ENCODE measurements at regions not wholly inside any gene's neighbourhood (a gene's known extent, or its start where the extent isn't known, plus 50 kb on each side); places are given as distances from the start of the nearest gene placed in this dataset.

DNA sequence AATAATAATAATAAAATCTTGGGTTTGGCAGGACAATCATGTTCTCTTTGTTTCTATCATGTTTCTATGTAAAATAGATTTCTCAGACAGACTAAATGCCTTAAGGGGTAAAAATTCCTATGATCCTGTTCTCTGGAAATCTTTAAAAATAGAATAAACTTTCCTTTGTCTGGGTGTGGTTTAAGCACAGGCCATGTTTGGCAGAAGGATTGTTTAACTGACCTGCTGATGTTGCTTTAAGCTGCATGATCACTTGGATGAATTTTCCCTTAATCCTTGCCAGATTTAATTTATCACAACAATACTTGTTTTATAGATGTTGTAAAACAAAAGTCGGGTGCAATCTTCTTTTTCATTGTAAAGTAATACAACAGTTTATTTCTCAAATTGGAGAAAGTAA, 341.7 kb upstream of the FAT1 start:
- TF ChIP-seq GABPA (IDR thresholded peaks at IDR 0.05; ENCODE audit: low read depth) = no peak
- no peak for TF ChIP-seq POLR2AphosphoS5 (IDR thresholded peaks at IDR 0.05; ENCODE audit: low read depth)
- TF ChIP-seq, protein P1, sequence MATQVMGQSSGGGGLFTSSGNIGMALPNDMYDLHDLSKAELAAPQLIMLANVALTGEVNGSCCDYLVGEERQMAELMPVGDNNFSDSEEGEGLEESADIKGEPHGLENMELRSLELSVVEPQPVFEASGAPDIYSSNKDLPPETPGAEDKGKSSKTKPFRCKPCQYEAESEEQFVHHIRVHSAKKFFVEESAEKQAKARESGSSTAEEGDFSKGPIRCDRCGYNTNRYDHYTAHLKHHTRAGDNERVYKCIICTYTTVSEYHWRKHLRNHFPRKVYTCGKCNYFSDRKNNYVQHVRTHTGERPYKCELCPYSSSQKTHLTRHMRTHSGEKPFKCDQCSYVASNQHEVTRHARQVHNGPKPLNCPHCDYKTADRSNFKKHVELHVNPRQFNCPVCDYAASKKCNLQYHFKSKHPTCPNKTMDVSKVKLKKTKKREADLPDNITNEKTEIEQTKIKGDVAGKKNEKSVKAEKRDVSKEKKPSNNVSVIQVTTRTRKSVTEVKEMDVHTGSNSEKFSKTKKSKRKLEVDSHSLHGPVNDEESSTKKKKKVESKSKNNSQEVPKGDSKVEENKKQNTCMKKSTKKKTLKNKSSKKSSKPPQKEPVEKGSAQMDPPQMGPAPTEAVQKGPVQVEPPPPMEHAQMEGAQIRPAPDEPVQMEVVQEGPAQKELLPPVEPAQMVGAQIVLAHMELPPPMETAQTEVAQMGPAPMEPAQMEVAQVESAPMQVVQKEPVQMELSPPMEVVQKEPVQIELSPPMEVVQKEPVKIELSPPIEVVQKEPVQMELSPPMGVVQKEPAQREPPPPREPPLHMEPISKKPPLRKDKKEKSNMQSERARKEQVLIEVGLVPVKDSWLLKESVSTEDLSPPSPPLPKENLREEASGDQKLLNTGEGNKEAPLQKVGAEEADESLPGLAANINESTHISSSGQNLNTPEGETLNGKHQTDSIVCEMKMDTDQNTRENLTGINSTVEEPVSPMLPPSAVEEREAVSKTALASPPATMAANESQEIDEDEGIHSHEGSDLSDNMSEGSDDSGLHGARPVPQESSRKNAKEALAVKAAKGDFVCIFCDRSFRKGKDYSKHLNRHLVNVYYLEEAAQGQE (IDR thresholded peaks at IDR 0.05; ENCODE audit: insufficient replicate concordance, low read depth) = no peak
- no peak for TF ChIP-seq SPI1 (IDR thresholded peaks at IDR 0.05; ENCODE audit: borderline replicate concordance, low read depth)
- H3K27me3 ChIP-seq (ENCODE audit: insufficient read depth, poor library complexity, severe bottlenecking) = no peaks in the 10 kb centered on the region

DNA sequence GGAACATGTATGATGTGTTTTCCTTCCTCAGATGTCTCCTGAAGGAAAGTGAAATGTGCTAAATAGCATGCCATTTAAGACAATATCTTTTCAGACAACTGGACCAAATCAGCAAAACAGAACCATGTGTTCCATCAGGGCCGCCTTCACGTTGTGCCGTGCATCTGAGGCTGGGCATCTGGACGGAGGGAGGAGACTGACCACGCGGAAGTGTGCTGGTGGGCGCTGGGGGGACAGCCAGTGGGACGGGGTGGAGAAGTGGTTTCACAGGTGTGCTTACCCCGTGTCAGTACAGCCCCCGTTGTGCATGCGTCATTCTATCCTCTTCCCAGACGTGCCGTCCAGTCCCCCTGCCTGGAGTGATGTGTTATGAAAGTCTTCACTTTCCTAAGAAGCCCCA, 342.1 kb upstream of the FAT1 start:
- no peaks in the 10 kb centered on the region for H3K27me3 ChIP-seq (ENCODE audit: insufficient read depth, poor library complexity, severe bottlenecking)
- H3K4me3 ChIP-seq (replicated peaks; ENCODE audit: insufficient read depth, low read length) = no peak overlapping the region
- no peak overlapping the region for H3K27ac ChIP-seq (replicated peaks)
- no peak for DNase-seq (ENCODE audit: low read depth in 1 of 2, low spot score in 1 of 2)
- TF ChIP-seq SPI1 (IDR thresholded peaks at IDR 0.05; ENCODE audit: borderline replicate concordance, low read depth) (no peak), POLR2AphosphoS5 (IDR thresholded peaks at IDR 0.05; ENCODE audit: low read depth) (no peak), GABPA (IDR thresholded peaks at IDR 0.05; ENCODE audit: low read depth) (no peak)
- TF ChIP-seq, protein P1 (IDR thresholded peaks at IDR 0.05; ENCODE audit: insufficient replicate concordance, low read depth) = no peak
- TF ChIP-seq, protein P2, sequence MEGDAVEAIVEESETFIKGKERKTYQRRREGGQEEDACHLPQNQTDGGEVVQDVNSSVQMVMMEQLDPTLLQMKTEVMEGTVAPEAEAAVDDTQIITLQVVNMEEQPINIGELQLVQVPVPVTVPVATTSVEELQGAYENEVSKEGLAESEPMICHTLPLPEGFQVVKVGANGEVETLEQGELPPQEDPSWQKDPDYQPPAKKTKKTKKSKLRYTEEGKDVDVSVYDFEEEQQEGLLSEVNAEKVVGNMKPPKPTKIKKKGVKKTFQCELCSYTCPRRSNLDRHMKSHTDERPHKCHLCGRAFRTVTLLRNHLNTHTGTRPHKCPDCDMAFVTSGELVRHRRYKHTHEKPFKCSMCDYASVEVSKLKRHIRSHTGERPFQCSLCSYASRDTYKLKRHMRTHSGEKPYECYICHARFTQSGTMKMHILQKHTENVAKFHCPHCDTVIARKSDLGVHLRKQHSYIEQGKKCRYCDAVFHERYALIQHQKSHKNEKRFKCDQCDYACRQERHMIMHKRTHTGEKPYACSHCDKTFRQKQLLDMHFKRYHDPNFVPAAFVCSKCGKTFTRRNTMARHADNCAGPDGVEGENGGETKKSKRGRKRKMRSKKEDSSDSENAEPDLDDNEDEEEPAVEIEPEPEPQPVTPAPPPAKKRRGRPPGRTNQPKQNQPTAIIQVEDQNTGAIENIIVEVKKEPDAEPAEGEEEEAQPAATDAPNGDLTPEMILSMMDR (IDR thresholded peaks at IDR 0.05; ENCODE audit: insufficient read depth, low read length) = no peak

More for the DNA sequence above, 341.7 kb upstream of the FAT1 start:
- H3K4me3 ChIP-seq (replicated peaks; ENCODE audit: insufficient read depth, low read length) = no peak overlapping the region
- DNase-seq (ENCODE audit: low read depth in 1 of 2, low spot score in 1 of 2) = no peak
- no peak overlapping the region for H3K27ac ChIP-seq (replicated peaks)

DNA sequence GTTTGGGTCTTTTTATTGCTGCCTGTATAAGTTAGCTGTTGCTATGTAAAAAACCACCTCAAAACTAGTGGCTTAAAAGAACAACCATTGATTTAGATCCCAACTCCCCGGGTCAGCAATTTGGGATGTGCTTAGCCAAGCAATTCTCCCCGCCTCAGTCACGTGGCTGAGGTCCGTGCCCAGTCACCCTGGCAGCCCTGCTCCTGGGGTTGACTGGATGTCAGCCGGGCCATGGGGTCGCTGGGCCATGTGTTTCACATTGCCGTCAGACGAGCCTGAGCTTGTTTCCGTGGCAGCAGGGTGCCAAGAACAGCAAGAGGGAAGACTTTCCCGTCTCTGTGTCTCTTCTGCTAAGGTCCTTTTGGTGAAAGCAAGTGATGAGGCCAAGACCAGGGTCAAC, 345.7 kb upstream of the FAT1 start:
- TF ChIP-seq, protein P1 (IDR thresholded peaks at IDR 0.05; ENCODE audit: insufficient replicate concordance, low read depth) = no peak
- TF ChIP-seq SPI1 (IDR thresholded peaks at IDR 0.05; ENCODE audit: borderline replicate concordance, low read depth) (no peak), POLR2AphosphoS5 (IDR thresholded peaks at IDR 0.05; ENCODE audit: low read depth) (no peak), GABPA (IDR thresholded peaks at IDR 0.05; ENCODE audit: low read depth) (no peak)
- TF ChIP-seq, protein P2 (IDR thresholded peaks at IDR 0.05; ENCODE audit: insufficient read depth, low read length) = no peak
- H3K27ac ChIP-seq (replicated peaks) = no peak overlapping the region
- no peaks in the 10 kb centered on the region for H3K27me3 ChIP-seq (ENCODE audit: insufficient read depth, poor library complexity, severe bottlenecking)
- DNase-seq (ENCODE audit: low read depth in 1 of 2, low spot score in 1 of 2) = no peak
- no peak overlapping the region for H3K4me3 ChIP-seq (replicated peaks; ENCODE audit: insufficient read depth, low read length)
